HepG2 (cell line): ENCODE measurements at regions not wholly inside any gene's neighbourhood (a gene's known extent, or its start where the extent isn't known, plus 50 kb on each side); places are given as distances from the start of the nearest gene placed in this dataset.

Source experiments
- ATAC-seq: fragments of 200-7000 bp; cut with Tn5 transposase; 3 replicates; pipeline ENCODE4 v1.9.1; 2020; ENCODE audit warnings: mild to moderate bottlenecking, moderate library complexity
- BruUV-seq: library from RNA; stranded (reverse); fragments of 400-500 nt; replicated peaks from 2 replicates; lab custom pipeline; 2021; lab: Mats Ljungman, UMichigan
- CTCF ChIA-PET: fragments of 300-600 bp; formaldehyde crosslinking; extraction: SDS; loops from one replicate; lab custom pipeline; 2021; ENCODE audit warnings: low total read pairs, inconsistent platforms, low intra/inter-chr PET ratio; lab: Yijun Ruan, JAX
- POLR2A ChIA-PET: fragments of 350-600 bp; sonication (Branson Sonifier 250); formaldehyde crosslinking; loops from one replicate; lab custom pipeline; 2020; ENCODE audit warnings: antibody characterized with exemption, inconsistent platforms; lab: Yijun Ruan, JAX
- DNase-seq: peaks from one replicate; pipeline ENCODE4 v3.0.0-alpha.2; 2015; ENCODE audit warnings: low spot score
- FAIRE-seq: peaks from 3 replicates; lab custom pipeline; 2011; peaks lifted over from hg19 to GRCh38; lab: Jason Lieb, UNC
- H2AFZ ChIP-seq: one replicate; pipeline ENCODE4 v1.6.1; 2011; ENCODE audit warnings: low read length, inconsistent platforms
- H3K27ac ChIP-seq: fragments of 300-600 bp; 3 replicates; pipeline ENCODE4 v1.8.0; 2011; ENCODE audit warnings: mixed run types, mild to moderate bottlenecking, mixed read lengths, low read length, inconsistent platforms; ENCODE audit not compliant: insufficient read depth; ENCODE audit errors: extremely low read length
- H3K27me3 ChIP-seq, 2 experiments: fragments of 200-600 bp in 1 of 2; 2 replicates in 1 of 2; 3 replicates in 1 of 2; pipeline versions ENCODE4 v1.6.0 to v1.8.0; 2011; ENCODE audit warnings: low read length in 2 of 2, mild to moderate bottlenecking in 2 of 2, moderate library complexity in 2 of 2, inconsistent platforms in 1 of 2; ENCODE audit not compliant: insufficient read depth in 2 of 2, control insufficient read depth in 1 of 2
- H3K36me3 ChIP-seq, 2 experiments: fragments of 200-600 bp in 1 of 2; replicated peaks in 1 of 2; 2 replicates in 1 of 2; 3 replicates in 1 of 2; pipeline versions ENCODE4 v1.5.1 to v1.8.0; 2011; ENCODE audit warnings: low read length in 2 of 2, inconsistent platforms in 1 of 2; ENCODE audit not compliant: insufficient read depth in 2 of 2, control insufficient read depth in 1 of 2
- H3K4me1 ChIP-seq: 2 replicates; pipeline ENCODE4 v1.5.1; 2012; ENCODE audit warnings: low read length, inconsistent platforms; ENCODE audit not compliant: insufficient read depth
- H3K4me2 ChIP-seq: 2 replicates; pipeline ENCODE4 v1.6.0; 2011; ENCODE audit warnings: low read depth, low read length, inconsistent platforms
- H3K4me3 ChIP-seq, 3 experiments: fragments of 200-600 bp in 1 of 3; sonication (generic), shearing (Covaris generic) in 1 of 3; replicated peaks in 1 of 3; 2 replicates each; pipeline ENCODE4 v1.5.1; 2011 to 2016; ENCODE audit warnings: low read length in 3 of 3, inconsistent platforms in 2 of 3, low read depth in 2 of 3, mild to moderate bottlenecking in 2 of 3, control low read depth in 1 of 3, mixed read lengths in 1 of 3; ENCODE audit not compliant: insufficient read depth in 1 of 3
- H3K79me2 ChIP-seq: one replicate; pipeline ENCODE4 v1.6.1; 2011; ENCODE audit warnings: low read length, inconsistent platforms; ENCODE audit not compliant: insufficient read depth
- H3K9ac ChIP-seq: 2 replicates; pipeline ENCODE4 v1.6.0; 2011; ENCODE audit warnings: mild to moderate bottlenecking, low read depth, low read length, inconsistent platforms; ENCODE audit not compliant: insufficient read depth
- H3K9me3 ChIP-seq: 2 replicates; pipeline ENCODE4 v1.5.1; 2012; ENCODE audit warnings: mild to moderate bottlenecking, low read length
- H4K20me1 ChIP-seq: 2 replicates; pipeline ENCODE4 v1.6.0; 2011; ENCODE audit warnings: inconsistent platforms, mild to moderate bottlenecking, low read length, moderate library complexity; ENCODE audit not compliant: insufficient read depth
- EHMT2 ChIP-seq: fragments of 200-600 bp; sonication (generic); IDR thresholded peaks from 2 replicates; pipeline ENCODE4 v1.7.0; 2017; ENCODE audit warnings: antibody characterized with exemption, low read depth, low read length, borderline replicate concordance
- GPN1 ChIP-seq: sonication (generic); formaldehyde crosslinking; IDR thresholded peaks from 2 replicates; pipeline ENCODE4 v1.5.1; 2020; ENCODE audit warnings: missing genetic modification reagents, borderline replicate concordance
- HIVEP1 ChIP-seq: sonication (generic); formaldehyde crosslinking; IDR thresholded peaks from 2 replicates; pipeline ENCODE4 v1.4.0; 2020; ENCODE audit warnings: mild to moderate bottlenecking, missing genetic modification reagents
- NR1H2 ChIP-seq: sonication (generic); formaldehyde crosslinking; IDR thresholded peaks from 2 replicates; pipeline ENCODE4 v1.8.1; 2022; ENCODE audit warnings: low read depth, missing genetic modification reagents, borderline replicate concordance
- WGBS: methylation state at CpG from one replicate; pipeline ENCODE4 v1.1.6; 2017; ENCODE audit warnings: low lambda C conversion rate; 5-methylcytosine and 5-hydroxymethylcytosine counted together
- in situ Hi-C: cut with HindIII; loops from 2 replicates; pipeline ENCODE4 v1.10.0; 2017; ENCODE audit warnings: low pct_unique_long_range_greater_than_20kb; ENCODE audit not compliant: extremely low pct_ligation_motif_present
- intact Hi-C: fragments of 100-400 bp; cut with micrococcal nuclease; formaldehyde crosslinking; loops from one replicate; pipeline ENCODE4 v1.10.0; 2022; ENCODE audit not compliant: unreplicated experiment
- TF ChIP-seq, protein P1 (sequence below): sonication (generic); formaldehyde crosslinking; conservative IDR thresholded peaks from 2 replicates; pipeline ENCODE4 v1.4.0; 2020; ENCODE audit warnings: missing genetic modification reagents
- TF ChIP-seq, protein P2 (sequence below): sonication (generic); formaldehyde crosslinking; IDR thresholded peaks from 2 replicates; pipeline ENCODE4 v1.5.1; 2020; ENCODE audit warnings: missing genetic modification reagents, mild to moderate bottlenecking, borderline replicate concordance
- TF ChIP-seq, protein P3 (sequence below): sonication (generic); formaldehyde crosslinking; IDR thresholded peaks from 2 replicates; pipeline ENCODE4 v1.4.0; 2020; ENCODE audit warnings: missing genetic modification reagents
- TF ChIP-seq, protein P4 (sequence below): sonication (generic); formaldehyde crosslinking; IDR thresholded peaks from 2 replicates; pipeline ENCODE4; 2020; ENCODE audit warnings: missing genetic modification reagents, mild to moderate bottlenecking, borderline replicate concordance

DNA sequence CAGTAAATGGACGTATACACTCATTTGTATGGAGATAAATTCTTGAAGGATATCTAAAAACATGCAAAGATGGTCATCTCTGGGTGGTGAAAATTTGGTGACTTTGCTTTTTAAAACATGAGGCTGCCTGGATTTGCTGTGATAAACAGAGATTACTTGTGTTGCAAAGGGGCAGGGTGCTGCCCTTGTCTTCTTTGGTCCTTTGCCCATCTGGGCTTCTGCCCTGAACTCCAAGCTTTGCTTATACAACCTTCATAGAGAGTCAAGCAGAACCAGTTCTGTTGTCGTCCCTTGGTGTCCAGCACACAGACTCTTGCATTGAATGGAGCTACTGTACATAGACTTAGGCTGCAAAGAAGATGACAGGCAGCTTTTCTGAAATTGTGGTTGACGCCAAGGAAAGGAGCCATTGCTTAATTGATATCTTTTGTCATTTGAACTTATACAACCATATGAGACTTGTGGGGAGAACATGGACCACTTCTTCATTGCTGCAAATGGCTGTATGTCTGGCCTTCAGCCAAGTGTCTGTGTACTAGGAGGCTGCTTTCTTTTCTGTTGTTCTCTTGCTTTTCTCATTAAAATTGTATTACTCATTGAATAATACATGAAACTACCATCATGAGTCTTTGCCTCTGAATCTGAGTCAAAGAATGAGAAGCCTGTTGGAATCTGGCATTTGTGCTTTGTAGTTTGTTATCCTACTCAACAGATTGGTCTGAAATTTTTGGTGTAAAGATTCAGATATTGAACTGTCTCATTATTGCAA is 152.5 kb downstream of the DMRT2 start:
- no peaks in the 10 kb centered on the region for H4K20me1 ChIP-seq
- H3K27ac ChIP-seq, result no peak overlapping the region
- H3K9me3 ChIP-seq, result no peaks in the 10 kb centered on the region
- H3K4me2 ChIP-seq, result no peak overlapping the region
- BruUV-seq, result no TSS peak
- ATAC-seq, result no peak
- WGBS, result 57% methylated on average over 3 of the region's 3 CpGs
- H2AFZ ChIP-seq, result no peak overlapping the region
- intact Hi-C loops (no loop called here), in situ Hi-C loops (no loop called here)
- ChIA-PET CTCF (no interaction called here), POLR2A (no interaction called here)
- no peak overlapping the region for H3K9ac ChIP-seq
- no peak for FAIRE-seq
- no peaks in the 10 kb centered on the region for H3K79me2 ChIP-seq
- peaks cover 15% of the 10 kb centered on the region for H3K4me1 ChIP-seq
- DNase-seq, result no peak
- no peak overlapping the region for H3K4me3 ChIP-seq
- no peaks in the 10 kb centered on the region for H3K27me3 ChIP-seq
- H3K36me3 ChIP-seq, result no peaks in the 10 kb centered on the region
- TF ChIP-seq, protein P1, sequence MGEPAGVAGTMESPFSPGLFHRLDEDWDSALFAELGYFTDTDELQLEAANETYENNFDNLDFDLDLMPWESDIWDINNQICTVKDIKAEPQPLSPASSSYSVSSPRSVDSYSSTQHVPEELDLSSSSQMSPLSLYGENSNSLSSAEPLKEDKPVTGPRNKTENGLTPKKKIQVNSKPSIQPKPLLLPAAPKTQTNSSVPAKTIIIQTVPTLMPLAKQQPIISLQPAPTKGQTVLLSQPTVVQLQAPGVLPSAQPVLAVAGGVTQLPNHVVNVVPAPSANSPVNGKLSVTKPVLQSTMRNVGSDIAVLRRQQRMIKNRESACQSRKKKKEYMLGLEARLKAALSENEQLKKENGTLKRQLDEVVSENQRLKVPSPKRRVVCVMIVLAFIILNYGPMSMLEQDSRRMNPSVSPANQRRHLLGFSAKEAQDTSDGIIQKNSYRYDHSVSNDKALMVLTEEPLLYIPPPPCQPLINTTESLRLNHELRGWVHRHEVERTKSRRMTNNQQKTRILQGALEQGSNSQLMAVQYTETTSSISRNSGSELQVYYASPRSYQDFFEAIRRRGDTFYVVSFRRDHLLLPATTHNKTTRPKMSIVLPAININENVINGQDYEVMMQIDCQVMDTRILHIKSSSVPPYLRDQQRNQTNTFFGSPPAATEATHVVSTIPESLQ, result no peak
- TF ChIP-seq, protein P2, sequence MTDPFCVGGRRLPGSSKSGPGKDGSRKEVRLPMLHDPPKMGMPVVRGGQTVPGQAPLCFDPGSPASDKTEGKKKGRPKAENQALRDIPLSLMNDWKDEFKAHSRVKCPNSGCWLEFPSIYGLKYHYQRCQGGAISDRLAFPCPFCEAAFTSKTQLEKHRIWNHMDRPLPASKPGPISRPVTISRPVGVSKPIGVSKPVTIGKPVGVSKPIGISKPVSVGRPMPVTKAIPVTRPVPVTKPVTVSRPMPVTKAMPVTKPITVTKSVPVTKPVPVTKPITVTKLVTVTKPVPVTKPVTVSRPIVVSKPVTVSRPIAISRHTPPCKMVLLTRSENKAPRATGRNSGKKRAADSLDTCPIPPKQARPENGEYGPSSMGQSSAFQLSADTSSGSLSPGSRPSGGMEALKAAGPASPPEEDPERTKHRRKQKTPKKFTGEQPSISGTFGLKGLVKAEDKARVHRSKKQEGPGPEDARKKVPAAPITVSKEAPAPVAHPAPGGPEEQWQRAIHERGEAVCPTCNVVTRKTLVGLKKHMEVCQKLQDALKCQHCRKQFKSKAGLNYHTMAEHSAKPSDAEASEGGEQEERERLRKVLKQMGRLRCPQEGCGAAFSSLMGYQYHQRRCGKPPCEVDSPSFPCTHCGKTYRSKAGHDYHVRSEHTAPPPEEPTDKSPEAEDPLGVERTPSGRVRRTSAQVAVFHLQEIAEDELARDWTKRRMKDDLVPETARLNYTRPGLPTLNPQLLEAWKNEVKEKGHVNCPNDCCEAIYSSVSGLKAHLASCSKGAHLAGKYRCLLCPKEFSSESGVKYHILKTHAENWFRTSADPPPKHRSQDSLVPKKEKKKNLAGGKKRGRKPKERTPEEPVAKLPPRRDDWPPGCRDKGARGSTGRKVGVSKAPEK (CRISPR knock-in tag), result no peak
- TF ChIP-seq HIVEP1 (CRISPR knock-in tag) (no peak), GPN1 (CRISPR knock-in tag) (no peak), EHMT2 (no peak), NR1H2 (no peak)
- TF ChIP-seq, protein P3, sequence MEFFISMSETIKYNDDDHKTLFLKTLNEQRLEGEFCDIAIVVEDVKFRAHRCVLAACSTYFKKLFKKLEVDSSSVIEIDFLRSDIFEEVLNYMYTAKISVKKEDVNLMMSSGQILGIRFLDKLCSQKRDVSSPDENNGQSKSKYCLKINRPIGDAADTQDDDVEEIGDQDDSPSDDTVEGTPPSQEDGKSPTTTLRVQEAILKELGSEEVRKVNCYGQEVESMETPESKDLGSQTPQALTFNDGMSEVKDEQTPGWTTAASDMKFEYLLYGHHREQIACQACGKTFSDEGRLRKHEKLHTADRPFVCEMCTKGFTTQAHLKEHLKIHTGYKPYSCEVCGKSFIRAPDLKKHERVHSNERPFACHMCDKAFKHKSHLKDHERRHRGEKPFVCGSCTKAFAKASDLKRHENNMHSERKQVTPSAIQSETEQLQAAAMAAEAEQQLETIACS (CRISPR knock-in tag), result no peak
- TF ChIP-seq, protein P4, sequence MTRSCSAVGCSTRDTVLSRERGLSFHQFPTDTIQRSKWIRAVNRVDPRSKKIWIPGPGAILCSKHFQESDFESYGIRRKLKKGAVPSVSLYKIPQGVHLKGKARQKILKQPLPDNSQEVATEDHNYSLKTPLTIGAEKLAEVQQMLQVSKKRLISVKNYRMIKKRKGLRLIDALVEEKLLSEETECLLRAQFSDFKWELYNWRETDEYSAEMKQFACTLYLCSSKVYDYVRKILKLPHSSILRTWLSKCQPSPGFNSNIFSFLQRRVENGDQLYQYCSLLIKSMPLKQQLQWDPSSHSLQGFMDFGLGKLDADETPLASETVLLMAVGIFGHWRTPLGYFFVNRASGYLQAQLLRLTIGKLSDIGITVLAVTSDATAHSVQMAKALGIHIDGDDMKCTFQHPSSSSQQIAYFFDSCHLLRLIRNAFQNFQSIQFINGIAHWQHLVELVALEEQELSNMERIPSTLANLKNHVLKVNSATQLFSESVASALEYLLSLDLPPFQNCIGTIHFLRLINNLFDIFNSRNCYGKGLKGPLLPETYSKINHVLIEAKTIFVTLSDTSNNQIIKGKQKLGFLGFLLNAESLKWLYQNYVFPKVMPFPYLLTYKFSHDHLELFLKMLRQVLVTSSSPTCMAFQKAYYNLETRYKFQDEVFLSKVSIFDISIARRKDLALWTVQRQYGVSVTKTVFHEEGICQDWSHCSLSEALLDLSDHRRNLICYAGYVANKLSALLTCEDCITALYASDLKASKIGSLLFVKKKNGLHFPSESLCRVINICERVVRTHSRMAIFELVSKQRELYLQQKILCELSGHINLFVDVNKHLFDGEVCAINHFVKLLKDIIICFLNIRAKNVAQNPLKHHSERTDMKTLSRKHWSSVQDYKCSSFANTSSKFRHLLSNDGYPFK (CRISPR knock-in tag), result no peak
